ENCODE measurements at regions not wholly inside any gene's neighbourhood (a gene's known extent, or its start where the extent isn't known, plus 50 kb on each side); places are given as distances from the start of the nearest gene placed in this dataset.

DNA sequence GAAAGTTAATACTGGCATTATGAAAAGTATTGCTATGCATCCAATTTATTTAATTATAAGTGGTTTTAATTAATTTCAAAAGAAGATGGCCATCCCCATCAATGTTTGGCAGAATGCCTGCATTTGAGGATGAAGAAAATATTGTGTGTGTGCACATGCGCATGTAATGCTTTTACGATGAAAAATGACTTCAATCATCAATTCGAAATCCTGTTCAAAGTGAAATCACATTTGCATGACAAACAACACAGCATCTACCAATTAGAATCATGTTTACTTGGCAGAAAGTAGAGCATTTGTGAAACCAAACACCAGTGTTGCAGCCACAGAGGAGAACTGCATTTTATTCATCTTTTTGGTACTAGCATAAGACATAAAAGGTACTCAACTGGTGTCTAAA lies 191.9 kb upstream of the PIRT start:
- H3K27ac ChIP-seq = no peak overlapping the region
- H3K79me2 ChIP-seq (ENCODE audit: insufficient read depth, low read depth) = no peaks in the 10 kb centered on the region
- no peaks in the 10 kb centered on the region for H4K20me1 ChIP-seq (ENCODE audit: insufficient read depth)
- H3K4me2 ChIP-seq = no peak overlapping the region
- H3K9ac ChIP-seq = no peak overlapping the region
- TF ChIP-seq, protein P1, sequence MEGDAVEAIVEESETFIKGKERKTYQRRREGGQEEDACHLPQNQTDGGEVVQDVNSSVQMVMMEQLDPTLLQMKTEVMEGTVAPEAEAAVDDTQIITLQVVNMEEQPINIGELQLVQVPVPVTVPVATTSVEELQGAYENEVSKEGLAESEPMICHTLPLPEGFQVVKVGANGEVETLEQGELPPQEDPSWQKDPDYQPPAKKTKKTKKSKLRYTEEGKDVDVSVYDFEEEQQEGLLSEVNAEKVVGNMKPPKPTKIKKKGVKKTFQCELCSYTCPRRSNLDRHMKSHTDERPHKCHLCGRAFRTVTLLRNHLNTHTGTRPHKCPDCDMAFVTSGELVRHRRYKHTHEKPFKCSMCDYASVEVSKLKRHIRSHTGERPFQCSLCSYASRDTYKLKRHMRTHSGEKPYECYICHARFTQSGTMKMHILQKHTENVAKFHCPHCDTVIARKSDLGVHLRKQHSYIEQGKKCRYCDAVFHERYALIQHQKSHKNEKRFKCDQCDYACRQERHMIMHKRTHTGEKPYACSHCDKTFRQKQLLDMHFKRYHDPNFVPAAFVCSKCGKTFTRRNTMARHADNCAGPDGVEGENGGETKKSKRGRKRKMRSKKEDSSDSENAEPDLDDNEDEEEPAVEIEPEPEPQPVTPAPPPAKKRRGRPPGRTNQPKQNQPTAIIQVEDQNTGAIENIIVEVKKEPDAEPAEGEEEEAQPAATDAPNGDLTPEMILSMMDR (conservative IDR thresholded peaks at IDR 0.05; ENCODE audit: low read depth, low read length) = no peak
- no peaks in the 10 kb centered on the region for H3K27me3 ChIP-seq (ENCODE audit: insufficient read depth, low read depth)
- H2AFZ ChIP-seq (ENCODE audit: low read depth) = no peak overlapping the region
- no peaks in the 10 kb centered on the region for H3K4me1 ChIP-seq (ENCODE audit: low read depth, poor library complexity, severe bottlenecking)
- no peaks in the 10 kb centered on the region for H3K36me3 ChIP-seq (ENCODE audit: insufficient read depth)
- no peak overlapping the region for H3K4me3 ChIP-seq (IDR thresholded peaks at IDR 0.05; ENCODE audit: insufficient read depth, low read depth, low read length)

DNA sequence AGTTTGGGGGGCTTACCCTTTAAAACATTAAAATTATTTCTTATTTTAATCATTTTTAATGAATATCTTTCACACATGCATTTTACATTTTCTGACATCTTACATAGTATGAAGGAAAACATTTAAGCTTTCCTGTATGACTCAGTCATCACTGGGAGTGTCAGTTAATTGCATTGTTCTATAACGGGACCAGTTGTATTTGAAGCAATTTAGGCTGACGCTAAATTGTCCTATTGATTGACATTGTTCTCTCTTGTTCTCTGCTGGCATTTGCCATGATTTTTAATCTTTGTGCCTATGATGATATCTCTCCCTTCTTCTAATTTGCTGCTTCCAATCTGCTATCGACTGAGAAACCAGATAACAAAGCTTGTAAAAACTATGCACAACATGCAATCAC lies 190.5 kb upstream of the PIRT start:
- Histone ChIP-seq H4K20me1 (ENCODE audit: insufficient read depth) (no peaks in the 10 kb centered on the region), H3K27ac (no peak overlapping the region), H3K79me2 (ENCODE audit: insufficient read depth, low read depth) (no peaks in the 10 kb centered on the region), H3K4me2 (no peak overlapping the region), H3K27me3 (ENCODE audit: insufficient read depth, low read depth) (no peaks in the 10 kb centered on the region), H3K36me3 (ENCODE audit: insufficient read depth) (no peaks in the 10 kb centered on the region), H3K4me3 (IDR thresholded peaks at IDR 0.05; ENCODE audit: insufficient read depth, low read depth, low read length) (no peak overlapping the region), H2AFZ (ENCODE audit: low read depth) (no peak overlapping the region), H3K9ac (no peak overlapping the region), H3K4me1 (ENCODE audit: low read depth, poor library complexity, severe bottlenecking) (no peaks in the 10 kb centered on the region)
- TF ChIP-seq, protein P1 (conservative IDR thresholded peaks at IDR 0.05; ENCODE audit: low read depth, low read length) = no peak

DNA sequence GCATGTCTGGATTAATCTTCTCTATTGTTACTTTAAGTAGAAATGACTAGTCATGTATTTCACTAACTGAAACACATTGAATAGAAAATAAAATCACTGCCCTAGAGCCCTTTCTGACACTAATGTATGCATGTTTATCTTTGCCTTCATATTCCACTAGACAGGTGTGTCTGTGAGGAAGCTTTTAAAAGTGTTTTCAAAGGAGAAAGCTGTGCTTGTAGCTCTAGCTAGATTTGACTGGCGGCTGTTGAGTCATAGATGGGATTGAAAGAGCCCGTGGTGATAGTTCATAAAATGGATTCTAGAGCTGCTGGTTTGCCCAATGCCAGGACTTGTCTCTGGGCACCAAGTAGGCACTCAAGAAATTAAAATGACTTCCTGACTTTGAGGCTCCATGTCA lies 189.0 kb upstream of the PIRT start:
- H3K36me3 ChIP-seq (ENCODE audit: insufficient read depth) = no peaks in the 10 kb centered on the region
- H4K20me1 ChIP-seq (ENCODE audit: insufficient read depth) = no peaks in the 10 kb centered on the region
- no peaks in the 10 kb centered on the region for H3K27me3 ChIP-seq (ENCODE audit: insufficient read depth, low read depth)
- H3K4me2 ChIP-seq = no peak overlapping the region
- no peak overlapping the region for H3K9ac ChIP-seq
- H2AFZ ChIP-seq (ENCODE audit: low read depth) = no peak overlapping the region
- no peaks in the 10 kb centered on the region for H3K79me2 ChIP-seq (ENCODE audit: insufficient read depth, low read depth)
- H3K27ac ChIP-seq = no peak overlapping the region
- H3K4me1 ChIP-seq (ENCODE audit: low read depth, poor library complexity, severe bottlenecking) = no peaks in the 10 kb centered on the region
- no peak overlapping the region for H3K4me3 ChIP-seq (IDR thresholded peaks at IDR 0.05; ENCODE audit: insufficient read depth, low read depth, low read length)
- TF ChIP-seq, protein P1 (conservative IDR thresholded peaks at IDR 0.05; ENCODE audit: low read depth, low read length) = no peak

DNA sequence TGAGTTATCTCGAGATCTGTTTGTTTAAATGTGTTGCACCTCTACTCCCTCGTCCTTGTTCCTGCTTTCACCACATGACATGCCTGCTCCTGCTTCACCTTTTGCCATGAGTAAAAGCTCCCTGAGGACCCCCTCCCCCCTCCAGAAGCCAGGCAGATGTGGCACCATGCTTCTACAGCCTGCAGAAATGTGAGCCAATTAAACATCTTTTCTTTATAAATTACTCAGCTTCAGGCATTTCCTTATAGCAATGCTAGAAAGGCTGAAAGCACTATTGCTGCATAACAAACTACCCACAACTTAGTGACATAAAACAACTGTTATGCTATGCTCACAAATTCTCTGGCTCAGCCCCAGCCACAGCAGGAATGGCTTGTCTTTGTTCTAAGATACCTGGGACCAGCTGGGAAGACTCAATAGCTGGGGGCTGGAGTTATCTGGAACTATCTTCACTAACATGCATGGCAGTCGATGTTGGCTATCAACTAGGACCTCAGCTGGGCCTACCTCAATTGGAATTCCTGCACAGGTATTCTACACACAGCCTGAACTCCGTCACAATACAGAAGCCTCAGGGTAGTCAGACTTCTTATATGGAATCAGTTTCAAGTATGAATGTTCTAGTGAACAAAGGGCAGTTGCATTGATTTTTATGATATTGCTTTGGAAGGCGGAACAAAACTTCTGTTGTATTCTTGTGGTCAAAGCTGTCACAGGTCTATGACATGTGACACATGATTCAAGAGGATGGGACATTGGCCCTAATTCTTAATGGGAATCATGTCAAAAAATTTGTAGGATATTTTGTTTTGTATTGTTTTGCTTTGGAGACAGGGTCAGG lies 186.0 kb upstream of the PIRT start:
- TF ChIP-seq, protein P1 (conservative IDR thresholded peaks at IDR 0.05; ENCODE audit: low read depth, low read length) = no peak
- Histone ChIP-seq H2AFZ (ENCODE audit: low read depth) (no peak overlapping the region), H3K36me3 (ENCODE audit: insufficient read depth) (no peaks in the 10 kb centered on the region), H3K79me2 (ENCODE audit: insufficient read depth, low read depth) (no peaks in the 10 kb centered on the region), H3K4me2 (no peak overlapping the region), H3K4me3 (IDR thresholded peaks at IDR 0.05; ENCODE audit: insufficient read depth, low read depth, low read length) (no peak overlapping the region), H3K27ac (no peak overlapping the region), H3K9ac (no peak overlapping the region), H3K27me3 (ENCODE audit: insufficient read depth, low read depth) (no peaks in the 10 kb centered on the region), H4K20me1 (ENCODE audit: insufficient read depth) (no peaks in the 10 kb centered on the region), H3K4me1 (ENCODE audit: low read depth, poor library complexity, severe bottlenecking) (no peaks in the 10 kb centered on the region)

Data from KMS-11 (cell line).